ENCODE measurements at regions not wholly inside any gene's neighbourhood (a gene's known extent, or its start where the extent isn't known, plus 50 kb on each side); places are given as distances from the start of the nearest gene placed in this dataset.

- H3K4me3 ChIP-seq (ENCODE audit: low read length): no peak overlapping the region
- no peak overlapping the region for H3K4me2 ChIP-seq (ENCODE audit: low read depth, low read length)
- H3K27ac ChIP-seq (ENCODE audit: low read length): no peak overlapping the region
- H3K27me3 ChIP-seq (replicated peaks; ENCODE audit: insufficient read depth, low read length): no peaks in the 10 kb centered on the region
- H3F3A ChIP-seq (ENCODE audit: insufficient read depth, low read length): no peaks in the 10 kb centered on the region
- no peaks in the 10 kb centered on the region for H3K36me3 ChIP-seq (replicated peaks; ENCODE audit: insufficient read depth, low read length)
- H3K9me2 ChIP-seq (replicated peaks; ENCODE audit: insufficient read depth, low read length): no peaks in the 10 kb centered on the region
- H4K20me1 ChIP-seq (ENCODE audit: insufficient read depth, low read length): no peaks in the 10 kb centered on the region
- H3K4me1 ChIP-seq (ENCODE audit: low read length): no peaks in the 10 kb centered on the region
- no peak overlapping the region for H2AFZ ChIP-seq (ENCODE audit: low read length)
- H3K9ac ChIP-seq (ENCODE audit: low read length): no peak overlapping the region
- TF ChIP-seq EZH2 (optimal IDR thresholded peaks at IDR 0.05; ENCODE audit: low read depth, low read length): no peak
- no peak for TF ChIP-seq EZH2phosphoT487 (IDR thresholded peaks at IDR 0.05; ENCODE audit: low read length)
- no peak for TF ChIP-seq CTCF (IDR thresholded peaks at IDR 0.05; ENCODE audit: low read length)
- H3K9me3 ChIP-seq (replicated peaks; ENCODE audit: insufficient read depth, low read length): no peaks in the 10 kb centered on the region
- H3K79me2 ChIP-seq (ENCODE audit: low read length): no peaks in the 10 kb centered on the region
- no peak for DNase-seq
These were observed 614.8 kb downstream of the KIF4B start for GRCh38 chr5:155628346-155628745.

DNA sequence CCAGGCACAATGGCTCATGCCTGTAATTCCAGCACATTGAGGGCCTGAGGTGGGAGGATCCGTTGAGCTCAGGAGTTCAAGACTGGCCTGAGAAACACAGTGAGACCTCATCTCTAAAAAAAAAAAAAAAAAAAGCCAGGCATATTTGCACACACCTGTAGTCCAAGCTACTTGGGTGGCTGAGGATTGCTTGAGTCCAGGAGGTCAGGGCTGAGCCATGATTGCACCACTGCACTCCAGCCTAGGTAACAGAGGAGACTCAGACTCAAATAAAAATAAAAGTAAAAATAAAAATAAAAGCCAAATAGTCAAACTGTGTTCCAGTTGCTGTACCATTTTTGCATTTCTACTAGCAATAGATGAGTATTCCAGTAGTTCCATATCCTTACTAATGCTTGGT lies 616.0 kb downstream of the KIF4B start:
- H3K9ac ChIP-seq (ENCODE audit: low read length): no peak overlapping the region
- no peaks in the 10 kb centered on the region for H3K27me3 ChIP-seq (replicated peaks; ENCODE audit: insufficient read depth, low read length)
- no peak overlapping the region for H2AFZ ChIP-seq (ENCODE audit: low read length)
- H3F3A ChIP-seq (ENCODE audit: insufficient read depth, low read length): no peaks in the 10 kb centered on the region
- H3K36me3 ChIP-seq (replicated peaks; ENCODE audit: insufficient read depth, low read length): no peaks in the 10 kb centered on the region
- no peak overlapping the region for H3K4me3 ChIP-seq (ENCODE audit: low read length)
- DNase-seq: no peak
- no peaks in the 10 kb centered on the region for H3K4me1 ChIP-seq (ENCODE audit: low read length)
- H3K9me3 ChIP-seq (replicated peaks; ENCODE audit: insufficient read depth, low read length): no peaks in the 10 kb centered on the region
- no peaks in the 10 kb centered on the region for H3K79me2 ChIP-seq (ENCODE audit: low read length)
- TF ChIP-seq EZH2 (optimal IDR thresholded peaks at IDR 0.05; ENCODE audit: low read depth, low read length) (no peak), CTCF (IDR thresholded peaks at IDR 0.05; ENCODE audit: low read length) (no peak)
- no peak overlapping the region for H3K4me2 ChIP-seq (ENCODE audit: low read depth, low read length)
- H3K9me2 ChIP-seq (replicated peaks; ENCODE audit: insufficient read depth, low read length): no peaks in the 10 kb centered on the region
- no peaks in the 10 kb centered on the region for H4K20me1 ChIP-seq (ENCODE audit: insufficient read depth, low read length)
- no peak overlapping the region for H3K27ac ChIP-seq (ENCODE audit: low read length)

GRCh38 chr5:155631116-155631515 lies 617.6 kb downstream of the KIF4B start:
- DNase-seq: no peak
- Histone ChIP-seq H3K9ac (ENCODE audit: low read length) (no peak overlapping the region), H4K20me1 (ENCODE audit: insufficient read depth, low read length) (no peaks in the 10 kb centered on the region), H3K4me1 (ENCODE audit: low read length) (no peaks in the 10 kb centered on the region), H2AFZ (ENCODE audit: low read length) (no peak overlapping the region), H3K9me2 (replicated peaks; ENCODE audit: insufficient read depth, low read length) (no peaks in the 10 kb centered on the region), H3K9me3 (replicated peaks; ENCODE audit: insufficient read depth, low read length) (no peaks in the 10 kb centered on the region), H3K4me3 (ENCODE audit: low read length) (no peak overlapping the region), H3K27ac (ENCODE audit: low read length) (no peak overlapping the region), H3K36me3 (replicated peaks; ENCODE audit: insufficient read depth, low read length) (no peaks in the 10 kb centered on the region), H3K79me2 (ENCODE audit: low read length) (no peaks in the 10 kb centered on the region), H3K27me3 (replicated peaks; ENCODE audit: insufficient read depth, low read length) (no peaks in the 10 kb centered on the region), H3K4me2 (ENCODE audit: low read depth, low read length) (no peak overlapping the region), H3F3A (ENCODE audit: insufficient read depth, low read length) (no peaks in the 10 kb centered on the region)
- no peak for TF ChIP-seq EZH2phosphoT487 (IDR thresholded peaks at IDR 0.05; ENCODE audit: low read length)
- TF ChIP-seq EZH2 (optimal IDR thresholded peaks at IDR 0.05; ENCODE audit: low read depth, low read length): no peak
- no peak for TF ChIP-seq CTCF (IDR thresholded peaks at IDR 0.05; ENCODE audit: low read length)

All from MM.1S (cell line).